HEK293T (cell line): ENCODE measurements at regions not wholly inside any gene's neighbourhood (a gene's known extent, or its start where the extent isn't known, plus 50 kb on each side); places are given as distances from the start of the nearest gene placed in this dataset.

Experiments used
- CTBP1 ChIP-seq: fragments of 450-650 bp; IDR thresholded peaks from 2 replicates; pipeline ENCODE4 v1.6.1; 2016; ENCODE audit warnings: borderline replicate concordance
- ELF4 ChIP-seq: fragments of 450-650 bp; IDR thresholded peaks from 2 replicates; pipeline ENCODE4 v1.6.1; 2017; ENCODE audit warnings: antibody characterized with exemption
- FOXA1 ChIP-seq: fragments of 450-650 bp; IDR thresholded peaks from 2 replicates; pipeline ENCODE4 v1.6.1; 2016; ENCODE audit warnings: mild to moderate bottlenecking
- FOXM1 ChIP-seq: fragments of 450-650 bp; IDR thresholded peaks from 2 replicates; pipeline ENCODE4 v1.6.1; 2017; ENCODE audit warnings: mild to moderate bottlenecking, borderline replicate concordance
- HDGF ChIP-seq: fragments of 450-650 bp; IDR thresholded peaks from 2 replicates; pipeline ENCODE4 v1.6.1; 2017; ENCODE audit warnings: antibody characterized with exemption, borderline replicate concordance
- LEF1 ChIP-seq: fragments of 450-650 bp; IDR thresholded peaks from 2 replicates; pipeline ENCODE4 v1.6.1; 2017; ENCODE audit warnings: mild to moderate bottlenecking, borderline replicate concordance
- PKNOX1 ChIP-seq: fragments of 450-650 bp; IDR thresholded peaks from 2 replicates; pipeline ENCODE4 v1.6.1; 2016
- SP1 ChIP-seq: fragments of 450-650 bp; IDR thresholded peaks from 2 replicates; pipeline ENCODE4 v1.6.1; 2017
- TARDBP ChIP-seq: fragments of 450-650 bp; IDR thresholded peaks from 2 replicates; pipeline ENCODE4 v1.6.1; 2016

- TF ChIP-seq PKNOX1: no peak
- TF ChIP-seq FOXM1: no peak
- no peak for TF ChIP-seq HDGF
- TF ChIP-seq ELF4: no peak
- TF ChIP-seq TARDBP: no peak
- no peak for TF ChIP-seq CTBP1
- TF ChIP-seq FOXA1: no peak
- no peak for TF ChIP-seq LEF1
- TF ChIP-seq SP1: no peak
These were observed 63.1 kb upstream of the MAMDC2 start for GRCh38 chr9:69980591-69980990.
